HG03280 (cell line): ENCODE measurements at regions not wholly inside any gene's neighbourhood (a gene's known extent, or its start where the extent isn't known, plus 50 kb on each side); places are given as distances from the start of the nearest gene placed in this dataset.

Experiments
- ATAC-seq: cut with Tn5 transposase; IDR thresholded peaks from one replicate; pipeline ENCODE4 v1.9.1; 2021; ENCODE audit warnings: mild to moderate bottlenecking, moderate library complexity; ENCODE audit not compliant: unreplicated experiment

- ATAC-seq, result no peak
Measured at GRCh38 chr13:73497430-73497829, 438.6 kb downstream of the KLF5 start.

DNA sequence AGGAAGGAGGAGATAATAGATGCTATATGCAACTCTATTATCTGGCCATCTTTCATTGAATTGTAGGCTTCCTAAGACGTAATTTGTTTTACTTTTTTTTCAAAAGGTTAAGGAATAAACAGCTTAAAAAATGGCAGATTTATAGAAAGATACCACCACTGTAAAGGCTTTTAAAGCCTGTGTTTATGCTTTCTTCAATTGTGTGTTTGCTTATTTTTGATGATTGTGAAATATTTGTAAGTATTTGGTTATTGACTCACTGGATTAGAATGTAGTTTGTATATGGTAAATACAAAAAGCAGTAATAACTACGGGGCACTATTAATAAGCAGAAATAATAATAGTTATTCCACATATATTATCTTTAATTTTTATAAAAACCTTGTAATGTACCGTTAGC, 437.9 kb downstream of the KLF5 start:
- ATAC-seq, result no peak

- no peak for ATAC-seq
Measured at GRCh38 chr13:73492811-73493210, 434.0 kb downstream of the KLF5 start.

DNA sequence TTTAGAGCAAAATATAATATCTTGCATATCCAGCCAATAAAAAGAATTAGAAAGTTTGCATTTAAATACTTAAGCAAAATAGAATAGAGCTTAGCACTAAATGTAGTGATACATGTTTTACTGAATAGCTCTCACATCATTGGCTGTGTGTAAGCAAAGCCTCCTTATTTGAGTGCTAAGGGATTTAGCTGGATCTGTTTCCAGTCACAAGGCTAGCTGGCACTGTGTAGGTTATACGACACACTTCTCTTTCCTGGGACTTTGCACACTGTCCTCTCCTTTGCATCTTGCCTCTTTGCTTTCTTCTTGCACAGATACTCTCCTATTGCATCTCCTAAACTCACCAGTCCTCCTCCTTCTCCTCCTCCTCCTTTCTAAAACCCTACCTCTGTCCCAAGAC, 423.8 kb downstream of the KLF5 start:
- no peak for ATAC-seq

DNA sequence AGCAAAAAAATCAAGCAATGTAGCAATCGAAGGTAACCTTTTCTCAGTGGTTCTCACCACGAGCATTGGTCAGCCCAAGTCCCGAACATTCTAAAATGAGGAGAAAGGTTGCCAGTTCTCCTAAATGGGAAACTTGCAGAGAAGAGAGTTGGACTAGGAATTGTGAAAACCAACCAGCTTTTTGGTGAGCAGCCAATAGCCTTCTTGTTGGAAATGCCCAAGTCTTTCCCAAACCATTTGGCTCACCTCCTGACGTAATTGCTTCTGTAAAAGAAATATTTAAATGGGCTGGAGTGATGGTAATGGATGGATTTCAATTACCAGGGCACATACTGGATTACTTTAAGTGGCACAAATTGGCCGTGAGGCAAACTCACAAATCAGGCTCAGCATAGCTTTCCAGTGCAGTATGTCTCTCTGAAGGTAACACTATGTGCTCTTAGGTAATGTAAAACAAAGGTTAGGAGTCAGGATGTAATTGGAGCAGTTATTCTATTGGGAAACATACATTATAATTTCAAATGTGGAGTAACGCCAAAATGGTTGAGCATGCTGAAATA, 423.2 kb downstream of the KLF5 start:
- ATAC-seq, result no peak

DNA sequence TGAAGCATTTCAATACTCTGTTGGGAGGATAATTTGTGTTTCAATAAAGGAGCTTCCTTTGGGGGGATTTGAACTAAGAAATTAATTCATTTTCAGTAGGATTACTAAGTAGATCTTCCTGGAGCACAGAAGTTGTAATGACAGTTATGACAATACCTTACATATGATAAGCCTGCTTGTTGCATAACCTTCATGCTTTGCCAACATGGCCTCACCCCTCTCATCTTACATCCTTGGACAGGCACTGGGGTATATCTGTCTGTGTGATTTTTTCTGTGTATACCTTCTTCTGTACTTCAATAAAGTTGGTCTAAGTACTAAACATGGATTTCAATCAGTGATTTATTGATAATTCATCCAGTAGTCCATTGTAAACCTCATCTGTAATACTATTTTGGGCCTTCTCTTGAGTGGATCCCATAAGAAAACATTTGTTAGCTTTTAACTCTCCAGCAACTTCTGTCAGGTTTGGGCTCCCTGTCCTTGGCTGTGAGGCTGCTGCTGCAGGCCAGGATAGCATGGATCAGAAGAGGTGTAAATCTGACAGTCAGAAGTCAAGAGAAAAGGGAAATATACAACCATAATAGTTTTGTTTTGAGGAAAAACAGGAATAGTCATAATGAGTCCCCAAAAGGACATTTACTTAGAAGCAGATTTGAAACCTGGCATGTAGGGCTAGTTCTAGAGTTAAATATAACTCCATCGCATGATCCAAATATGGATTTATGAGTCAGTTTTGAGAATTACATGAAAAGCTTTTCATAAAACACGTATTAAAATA, 422.2 kb downstream of the KLF5 start:
- ATAC-seq, result no peak

GRCh38 chr13:73479856-73480255, 421.1 kb downstream of the KLF5 start:
- no peak for ATAC-seq

- no peak for ATAC-seq
Measured at GRCh38 chr13:73479351-73479750, 420.5 kb downstream of the KLF5 start.

DNA sequence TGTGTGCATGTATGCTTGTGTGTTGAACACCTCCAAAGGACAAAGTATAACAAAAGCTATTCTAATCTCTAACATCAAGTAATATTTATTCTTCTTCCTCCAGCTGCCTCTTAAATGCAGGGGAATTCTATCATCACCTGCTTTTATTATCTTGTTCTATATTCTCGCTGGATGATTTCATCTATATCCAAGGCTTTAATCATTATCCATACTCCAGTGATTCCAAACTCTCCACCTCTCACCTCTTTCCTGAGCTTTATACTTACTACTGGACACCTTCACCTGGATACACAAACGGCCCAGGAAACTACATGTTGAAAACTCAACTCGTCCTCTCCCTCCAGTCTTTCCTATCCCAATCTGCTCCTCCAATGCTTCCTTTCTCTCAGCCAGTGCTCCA, 418.6 kb downstream of the KLF5 start:
- no peak for ATAC-seq

DNA sequence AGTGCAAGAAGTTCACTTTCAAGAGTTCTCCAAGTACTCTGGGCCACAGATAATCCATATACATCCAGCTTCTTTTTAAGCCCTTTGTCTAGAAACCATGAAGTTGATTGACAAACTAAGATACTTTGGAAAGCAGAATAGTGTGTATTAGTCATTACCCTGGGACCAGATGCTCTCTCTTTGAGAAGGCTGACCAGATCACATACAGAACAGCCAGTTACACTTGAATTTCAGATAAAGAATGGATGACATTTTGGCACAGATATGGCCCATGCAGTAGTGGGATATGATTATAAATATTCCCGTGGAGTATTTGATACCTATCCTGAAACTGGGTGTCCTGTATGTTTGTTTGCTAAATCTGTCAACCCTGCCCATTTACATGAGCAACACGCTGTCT, 414.2 kb downstream of the KLF5 start:
- ATAC-seq, result no peak

DNA sequence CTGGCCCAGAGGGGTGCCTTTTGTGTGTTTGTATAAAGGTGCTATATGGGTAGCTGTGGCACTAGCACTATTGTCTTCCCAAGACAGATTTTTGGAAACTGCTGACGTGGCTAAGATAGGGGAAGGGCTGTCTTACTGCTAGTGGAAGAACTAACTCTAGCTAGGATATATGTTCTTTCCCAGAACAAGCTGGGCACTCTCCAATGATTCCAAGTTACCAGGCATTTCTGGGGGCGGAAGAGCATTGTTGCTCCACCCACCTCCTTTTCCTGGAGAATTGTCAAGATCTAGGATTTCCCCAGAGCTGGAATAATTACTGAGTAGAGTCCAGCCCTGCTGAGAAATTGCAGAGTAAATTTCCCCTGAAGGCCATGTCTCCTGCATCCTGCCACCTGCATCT, 408.3 kb downstream of the KLF5 start:
- ATAC-seq, result no peak

- ATAC-seq, result no peak
Measured at GRCh38 chr13:73466561-73466960, 407.8 kb downstream of the KLF5 start.

DNA sequence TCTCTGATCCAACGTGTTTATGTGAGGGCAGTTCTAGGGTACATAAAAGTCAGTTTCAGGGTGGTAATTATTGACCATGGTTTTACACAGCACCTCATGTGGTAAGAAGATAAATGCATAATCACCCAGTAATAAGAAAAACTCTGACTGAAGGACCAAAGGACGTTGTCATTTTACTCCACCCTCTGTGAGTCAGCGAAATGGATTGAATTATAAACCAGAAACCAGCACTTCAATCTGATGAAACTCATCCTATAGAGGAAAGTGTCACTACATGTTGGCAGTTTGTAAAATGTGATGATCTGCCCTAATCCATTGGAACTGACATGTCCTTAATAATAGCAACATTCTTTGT, 406.8 kb downstream of the KLF5 start:
- no peak for ATAC-seq

DNA sequence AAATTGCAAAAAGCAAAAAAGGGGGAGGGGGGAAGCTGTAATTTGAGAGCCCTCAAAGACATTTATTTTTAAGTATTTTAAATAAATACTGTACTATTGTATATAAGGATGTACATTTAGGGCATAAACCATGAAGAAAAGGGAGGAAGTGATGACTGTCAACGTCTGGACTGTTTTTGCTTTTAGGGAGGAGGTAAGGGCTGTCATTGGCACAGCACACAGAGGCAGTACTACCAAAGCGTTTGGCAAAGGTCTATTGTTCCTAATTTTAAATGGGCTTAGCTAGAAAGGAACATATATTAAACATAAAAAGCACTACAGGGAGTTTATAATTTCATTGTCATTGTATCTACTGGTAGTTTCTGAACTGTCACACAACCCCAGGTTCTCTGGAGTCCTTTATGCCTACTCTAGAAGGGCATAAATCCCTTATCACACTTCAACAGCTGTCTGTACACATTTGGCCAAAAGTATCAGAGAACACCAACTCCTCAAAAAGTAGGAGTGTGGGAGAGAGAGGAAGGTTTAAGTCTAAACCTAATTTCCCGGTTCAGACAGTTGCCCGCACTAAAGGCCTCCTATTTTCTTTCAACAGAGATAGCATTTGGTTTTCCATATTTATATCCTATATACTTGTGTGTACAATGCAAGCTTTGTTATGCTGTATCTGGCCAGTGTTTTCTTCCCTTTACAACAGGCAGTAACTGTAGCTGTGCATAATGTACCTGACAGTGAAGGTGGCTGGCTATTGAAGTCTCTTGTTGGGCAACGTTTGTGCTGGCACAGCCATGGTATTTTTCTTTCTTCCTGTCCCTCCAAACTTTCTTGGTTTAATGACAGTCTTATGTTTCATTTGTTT, 406.2 kb downstream of the KLF5 start:
- no peak for ATAC-seq

GRCh38 chr13:73462241-73462640, 403.4 kb downstream of the KLF5 start:
- ATAC-seq, result no peak

DNA sequence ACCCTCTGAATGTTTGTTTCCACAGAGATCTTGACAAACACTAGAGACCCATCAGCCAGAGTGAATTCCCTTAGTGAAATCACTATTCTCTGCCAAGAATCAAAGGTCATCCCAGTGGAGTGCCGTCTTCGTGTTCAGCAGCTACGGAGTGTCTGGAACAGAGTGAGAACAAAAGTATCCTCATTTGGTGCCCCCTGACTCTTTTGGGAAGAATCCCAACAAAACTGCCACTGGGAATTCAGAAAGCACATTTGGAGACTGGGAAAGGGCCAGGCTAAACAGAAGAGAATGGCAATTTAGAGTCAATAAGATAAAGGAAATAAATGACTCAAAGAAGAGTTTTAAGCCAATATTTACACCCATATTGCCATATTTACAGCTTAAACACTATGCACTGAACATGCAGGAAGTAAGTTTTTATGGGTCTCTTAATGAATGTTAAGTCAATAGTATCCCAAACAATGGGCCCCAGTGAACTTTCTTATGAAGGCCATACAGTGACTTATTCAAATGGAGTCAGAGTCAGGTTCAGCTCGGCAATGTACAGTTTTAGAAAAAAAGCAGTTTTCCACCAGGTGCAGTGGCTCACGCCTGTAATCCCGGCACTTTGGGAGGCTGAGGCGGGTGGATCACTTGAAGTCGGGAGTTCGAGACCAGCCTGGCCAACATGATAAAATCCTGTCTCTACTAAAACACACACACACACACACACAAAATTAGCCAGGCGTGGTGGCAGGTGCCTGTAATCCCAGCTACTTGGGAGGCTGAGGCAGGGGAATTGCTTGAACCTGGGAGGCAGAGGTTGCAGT, 392.6 kb downstream of the KLF5 start:
- ATAC-seq, result no peak

GRCh38 chr13:73450583-73450982, 391.8 kb downstream of the KLF5 start:
- no peak for ATAC-seq

- no peak for ATAC-seq
Measured at GRCh38 chr13:73449252-73449651, 390.4 kb downstream of the KLF5 start.

- ATAC-seq, result no peak
Measured at GRCh38 chr13:73440296-73440895, 381.6 kb downstream of the KLF5 start.

DNA sequence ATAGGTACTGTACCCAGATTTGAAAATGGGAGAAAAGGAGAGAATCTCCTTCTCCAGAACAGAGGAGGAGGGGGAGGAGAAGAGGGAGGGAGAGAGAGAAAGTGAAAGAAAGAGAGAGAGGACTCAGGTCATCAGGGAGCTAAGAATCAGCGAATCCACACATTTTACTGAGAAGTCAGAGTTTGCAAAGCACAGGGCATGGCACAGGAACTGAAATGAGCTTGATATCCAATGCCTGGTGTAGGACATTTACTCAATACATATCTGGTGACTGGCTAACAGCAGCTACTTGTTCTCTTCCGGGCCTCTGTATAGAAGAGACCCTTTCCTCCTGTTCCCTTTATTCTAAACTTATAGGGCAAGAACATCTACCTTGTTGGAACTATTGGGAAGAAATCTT, 375.1 kb downstream of the KLF5 start:
- no peak for ATAC-seq

GRCh38 chr13:73433458-73433857, 374.7 kb downstream of the KLF5 start:
- no peak for ATAC-seq
